ENCODE measurements at regions not wholly inside any gene's neighbourhood (a gene's known extent, or its start where the extent isn't known, plus 50 kb on each side); places are given as distances from the start of the nearest gene placed in this dataset.

- DNase-seq (ENCODE audit: low read depth in 3 of 3) = no peak
These were observed 220.1 kb downstream of the OSR1 start for GRCh38 chr2:19138264-19138825.

GRCh38 chr2:19137433-19137832, 221.0 kb downstream of the OSR1 start:
- no peak for DNase-seq (ENCODE audit: low read depth in 3 of 3)

GRCh38 chr2:19132967-19133366, 225.5 kb downstream of the OSR1 start:
- DNase-seq (ENCODE audit: low read depth in 3 of 3) = no peak

- DNase-seq (ENCODE audit: low read depth in 3 of 3) = no peak
These were observed 226.6 kb downstream of the OSR1 start for GRCh38 chr2:19131871-19132270.

GRCh38 chr2:19128148-19128547, 230.3 kb downstream of the OSR1 start:
- no peak for DNase-seq (ENCODE audit: low read depth in 3 of 3)

- DNase-seq (ENCODE audit: low read depth in 3 of 3) = no peak
These were observed 230.8 kb downstream of the OSR1 start for GRCh38 chr2:19127616-19128015.

- no peak for DNase-seq (ENCODE audit: low read depth in 3 of 3)
These were observed 232.3 kb downstream of the OSR1 start for GRCh38 chr2:19125901-19126680.

- DNase-seq (ENCODE audit: low read depth in 3 of 3) = no peak
These were observed 234.3 kb downstream of the OSR1 start for GRCh38 chr2:19124135-19124534.

- no peak for DNase-seq (ENCODE audit: low read depth in 3 of 3)
These were observed 234.9 kb downstream of the OSR1 start for GRCh38 chr2:19123556-19123955.

GRCh38 chr2:19122220-19122619, 236.2 kb downstream of the OSR1 start:
- no peak for DNase-seq (ENCODE audit: low read depth in 3 of 3)

- no peak for DNase-seq (ENCODE audit: low read depth in 3 of 3)
These were observed 237.3 kb downstream of the OSR1 start for GRCh38 chr2:19120941-19121750.

- no peak for DNase-seq (ENCODE audit: low read depth in 3 of 3)
These were observed 238.2 kb downstream of the OSR1 start for GRCh38 chr2:19120181-19120580.

- no peak for DNase-seq (ENCODE audit: low read depth in 3 of 3)
These were observed 239.0 kb downstream of the OSR1 start for GRCh38 chr2:19119326-19120001.

- no peak for DNase-seq (ENCODE audit: low read depth in 3 of 3)
These were observed 241.5 kb downstream of the OSR1 start for GRCh38 chr2:19116918-19117317.

- no peak for DNase-seq (ENCODE audit: low read depth in 3 of 3)
These were observed 243.6 kb downstream of the OSR1 start for GRCh38 chr2:19114754-19115231.

GRCh38 chr2:19114126-19114525, 244.3 kb downstream of the OSR1 start:
- DNase-seq (ENCODE audit: low read depth in 3 of 3) = no peak

- DNase-seq (ENCODE audit: low read depth in 3 of 3) = no peak
These were observed 247.1 kb downstream of the OSR1 start for GRCh38 chr2:19111354-19111753.

GRCh38 chr2:19109518-19109917, 248.9 kb downstream of the OSR1 start:
- DNase-seq (ENCODE audit: low read depth in 3 of 3) = no peak

- DNase-seq (ENCODE audit: low read depth in 3 of 3) = no peak
These were observed 252.0 kb downstream of the OSR1 start for GRCh38 chr2:19106376-19106775.

- DNase-seq (ENCODE audit: low read depth in 3 of 3) = no peak
These were observed 253.9 kb downstream of the OSR1 start for GRCh38 chr2:19104503-19104902.

GRCh38 chr2:19102696-19103423, 255.6 kb downstream of the OSR1 start:
- no peak for DNase-seq (ENCODE audit: low read depth in 3 of 3)
